ENCODE measurements at regions not wholly inside any gene's neighbourhood (a gene's known extent, or its start where the extent isn't known, plus 50 kb on each side); places are given as distances from the start of the nearest gene placed in this dataset.

- Mint-ChIP-seq H3K27me3 (ENCODE audit: low read depth in 2 of 2) (no peaks in the 10 kb centered on the region), H3K4me1 (no peaks in the 10 kb centered on the region), H3K4me3 (no peak overlapping the region), H3K9me3 (peaks cover 16 to 17% of the 10 kb centered on the region in 2 donors), H3K27ac (no peak overlapping the region), H3K36me3 (no peaks in the 10 kb centered on the region)
- intact Hi-C loops (cut with micrococcal nuclease), result no loop called here
- DNase-seq, result no peak
- Histone ChIP-seq H3K9me3 (ENCODE audit: control insufficient read depth, insufficient read depth, low read length) (no peaks in the 10 kb centered on the region), H3K4me3 (ENCODE audit: low read length) (no peak overlapping the region), H3K27me3 (ENCODE audit: control insufficient read depth, insufficient read depth, low read length) (no peaks in the 10 kb centered on the region), H3K4me1 (ENCODE audit: control insufficient read depth, insufficient read depth, low read length) (no peaks in the 10 kb centered on the region), H3K36me3 (ENCODE audit: control insufficient read depth, insufficient read depth, low read length) (no peaks in the 10 kb centered on the region), H3K27ac (ENCODE audit: low read length) (no peak overlapping the region)
- WGBS (ENCODE audit: insufficient coverage), result 86% methylated on average over 2 of the region's 10 CpGs
- no peak for TF ChIP-seq CTCF (IDR thresholded peaks at IDR 0.05)
- no peak for ATAC-seq
These were observed 779.0 kb upstream of the FLRT2 start for GRCh38 chr14:84750763-84751554.

GRCh38 chr14:84751745-84752144, 778.2 kb upstream of the FLRT2 start:
- intact Hi-C loops (cut with micrococcal nuclease), result no loop called here
- H3K9me3 ChIP-seq (ENCODE audit: control insufficient read depth, insufficient read depth, low read length), result no peaks in the 10 kb centered on the region
- 56% methylated on average over 2 of the region's 3 CpGs for WGBS (ENCODE audit: insufficient coverage)
- DNase-seq (no peak), ATAC-seq (no peak)
- Mint-ChIP-seq H3K4me3 (no peak overlapping the region), H3K9me3 (peaks cover 16 to 17% of the 10 kb centered on the region in 2 donors), H3K36me3 (no peaks in the 10 kb centered on the region), H3K27me3 (ENCODE audit: low read depth in 2 of 2) (no peaks in the 10 kb centered on the region), H3K4me1 (no peaks in the 10 kb centered on the region), H3K27ac (no peak overlapping the region)
- TF ChIP-seq CTCF (IDR thresholded peaks at IDR 0.05), result no peak
- H3K4me3 ChIP-seq (ENCODE audit: low read length), result no peak overlapping the region
- no peaks in the 10 kb centered on the region for H3K27me3 ChIP-seq (ENCODE audit: control insufficient read depth, insufficient read depth, low read length)
- no peaks in the 10 kb centered on the region for H3K36me3 ChIP-seq (ENCODE audit: control insufficient read depth, insufficient read depth, low read length)
- no peaks in the 10 kb centered on the region for H3K4me1 ChIP-seq (ENCODE audit: control insufficient read depth, insufficient read depth, low read length)
- no peak overlapping the region for H3K27ac ChIP-seq (ENCODE audit: low read length)

- Mint-ChIP-seq H3K4me1 (no peaks in the 10 kb centered on the region), H3K36me3 (no peaks in the 10 kb centered on the region), H3K4me3 (no peak overlapping the region), H3K27ac (no peak overlapping the region), H3K9me3 (peaks cover 5 to 15% of the 10 kb centered on the region in 2 donors), H3K27me3 (ENCODE audit: low read depth in 2 of 2) (no peaks in the 10 kb centered on the region)
- WGBS (ENCODE audit: insufficient coverage), result 100% methylated on average over 1 of the region's 5 CpGs
- Histone ChIP-seq H3K4me3 (ENCODE audit: low read length) (no peak overlapping the region), H3K9me3 (ENCODE audit: control insufficient read depth, insufficient read depth, low read length) (no peaks in the 10 kb centered on the region), H3K36me3 (ENCODE audit: control insufficient read depth, insufficient read depth, low read length) (no peaks in the 10 kb centered on the region), H3K4me1 (ENCODE audit: control insufficient read depth, insufficient read depth, low read length) (no peaks in the 10 kb centered on the region), H3K27me3 (ENCODE audit: control insufficient read depth, insufficient read depth, low read length) (no peaks in the 10 kb centered on the region), H3K27ac (ENCODE audit: low read length) (no peak overlapping the region)
- ATAC-seq, result no peak
- DNase-seq, result no peak
- intact Hi-C loops (cut with micrococcal nuclease), result no loop called here
- TF ChIP-seq CTCF (IDR thresholded peaks at IDR 0.05), result no peak
These were observed 769.3 kb upstream of the FLRT2 start for GRCh38 chr14:84760489-84761126.

Data from natural killer cell (primary cell).